Adrenal gland (tissue), 9 donors: ENCODE measurements at regions not wholly inside any gene's neighbourhood (a gene's known extent, or its start where the extent isn't known, plus 50 kb on each side); places are given as distances from the start of the nearest gene placed in this dataset.

Source experiments
- DNase-seq, 7 donors: peaks; one replicate each; pipeline ENCODE4 v3.0.0-alpha.2; 2019 to 2020
- H3K27ac ChIP-seq, 5 donors: fragments of 200-600 bp; sonication (generic) in 4 of 5; 1 replicate in 3 of 5; 2 replicates in 2 of 5; pipeline versions ENCODE4 v1.5.1 to v1.8.0; 2016 to 2020; ENCODE audit warnings: mild to moderate bottlenecking in 1 of 5
- H3K27me3 ChIP-seq: fragments of 200-600 bp; 2 replicates; pipeline ENCODE4 v1.8.0; 2021
- H3K36me3 ChIP-seq, 2 donors: fragments of 200-600 bp; replicated peaks in 1 of 2; 1 replicate in 1 of 2; 2 replicates in 1 of 2; pipeline versions ENCODE4 v1.5.1 to v1.8.0; 2018 to 2022
- H3K4me1 ChIP-seq, 2 donors: fragments of 200-600 bp; replicated peaks in 1 of 2; 1 replicate in 1 of 2; 2 replicates in 1 of 2; pipeline versions ENCODE4 v1.5.1 to v1.8.0; 2018 to 2021
- H3K4me3 ChIP-seq, 4 donors: fragments of 200-600 bp; sonication (generic) in 3 of 4; one replicate each; pipeline ENCODE4 v1.5.1; 2016 to 2018
- H3K9me3 ChIP-seq, 3 donors: fragments of 200-600 bp; sonication (generic) in 1 of 3; replicated peaks in 1 of 3; 1 replicate in 2 of 3; 2 replicates in 1 of 3; pipeline versions ENCODE4 v1.5.1 to v1.8.0; 2016 to 2021
- POLR2A ChIP-seq, 2 donors: fragments of 450-650 bp; IDR thresholded peaks; one replicate each; pipeline ENCODE4 v1.6.1; 2017; ENCODE audit warnings: antibody characterized with exemption in 2 of 2, mild to moderate bottlenecking in 2 of 2, moderate library complexity in 1 of 2
- WGBS, 4 donors: extraction: QIAGEN DNeasy Blood & Tissue Kit in 2 of 4; methylation state at CpG; one replicate each; pipeline versions ENCODE4 v1.1.5 to v1.1.7; 2013 to 2017; 5-methylcytosine and 5-hydroxymethylcytosine counted together
- intact Hi-C, 2 donors: fragments of 100-400 bp; cut with DNase I; formaldehyde crosslinking; loops; one replicate each; pipeline versions ENCODE4 v1.14.1 to v1.15.0; 2022 to 2023
- TF ChIP-seq, protein P1 (sequence below), 6 experiments: fragments of 450-650 bp in 4 of 6; fragments of 200-600 bp in 2 of 6; sonication (generic) in 1 of 6; IDR thresholded peaks; 1 replicate in 5 of 6; 2 replicates in 1 of 6; pipeline versions ENCODE4 v1.5.1 to v1.8.0; 2016 to 2021; ENCODE audit warnings: antibody characterized with exemption in 6 of 6, mild to moderate bottlenecking in 2 of 6, moderate library complexity in 1 of 6
- donor health status: healthy with polysubstance abuse.
- donor health status: Bipolar disorder and iron deficiency.
- donor health status: DM: yes; HTN: yes; CAD: no.
- donor health status: DM: no; HTN: no; CAD: no.
- donor health status: DM: no; HTN: no; CAD: no.

DNA sequence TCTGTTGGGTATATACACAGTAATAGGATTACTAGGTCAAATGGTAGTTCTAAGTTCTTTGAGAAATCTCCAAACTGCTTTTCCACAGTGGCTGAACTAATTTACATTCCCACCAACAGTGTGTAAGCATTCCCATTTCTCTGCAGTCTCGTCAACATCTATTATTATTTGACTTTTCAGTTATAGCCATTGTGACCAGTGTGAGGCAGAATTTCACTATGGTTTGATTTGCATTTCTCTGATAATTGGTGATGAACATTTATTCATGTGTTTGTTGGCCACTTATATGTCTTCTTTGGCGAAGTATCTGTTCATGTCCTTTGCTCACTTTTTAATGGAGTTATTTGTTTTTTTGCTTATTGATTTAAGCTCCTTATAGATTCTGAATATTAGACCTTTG is 596.2 kb upstream of the DAB2 start:
- H3K36me3 ChIP-seq: no peaks in the 10 kb centered on the region
- intact Hi-C loops: no loop called here
- no peak for DNase-seq
- WGBS, 4 donors: 56 to 70% (median 65%) methylated on average over 2 of the region's 2 CpGs
- H3K27ac ChIP-seq: no peak overlapping the region
- H3K4me1 ChIP-seq: no peaks in the 10 kb centered on the region
- no peaks in the 10 kb centered on the region for H3K9me3 ChIP-seq
- TF ChIP-seq POLR2A (IDR thresholded peaks at IDR 0.05): no peak
- TF ChIP-seq, protein P1, sequence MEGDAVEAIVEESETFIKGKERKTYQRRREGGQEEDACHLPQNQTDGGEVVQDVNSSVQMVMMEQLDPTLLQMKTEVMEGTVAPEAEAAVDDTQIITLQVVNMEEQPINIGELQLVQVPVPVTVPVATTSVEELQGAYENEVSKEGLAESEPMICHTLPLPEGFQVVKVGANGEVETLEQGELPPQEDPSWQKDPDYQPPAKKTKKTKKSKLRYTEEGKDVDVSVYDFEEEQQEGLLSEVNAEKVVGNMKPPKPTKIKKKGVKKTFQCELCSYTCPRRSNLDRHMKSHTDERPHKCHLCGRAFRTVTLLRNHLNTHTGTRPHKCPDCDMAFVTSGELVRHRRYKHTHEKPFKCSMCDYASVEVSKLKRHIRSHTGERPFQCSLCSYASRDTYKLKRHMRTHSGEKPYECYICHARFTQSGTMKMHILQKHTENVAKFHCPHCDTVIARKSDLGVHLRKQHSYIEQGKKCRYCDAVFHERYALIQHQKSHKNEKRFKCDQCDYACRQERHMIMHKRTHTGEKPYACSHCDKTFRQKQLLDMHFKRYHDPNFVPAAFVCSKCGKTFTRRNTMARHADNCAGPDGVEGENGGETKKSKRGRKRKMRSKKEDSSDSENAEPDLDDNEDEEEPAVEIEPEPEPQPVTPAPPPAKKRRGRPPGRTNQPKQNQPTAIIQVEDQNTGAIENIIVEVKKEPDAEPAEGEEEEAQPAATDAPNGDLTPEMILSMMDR (IDR thresholded peaks at IDR 0.05): no peak
- H3K27me3 ChIP-seq: no peaks in the 10 kb centered on the region
- no peak overlapping the region for H3K4me3 ChIP-seq

DNA sequence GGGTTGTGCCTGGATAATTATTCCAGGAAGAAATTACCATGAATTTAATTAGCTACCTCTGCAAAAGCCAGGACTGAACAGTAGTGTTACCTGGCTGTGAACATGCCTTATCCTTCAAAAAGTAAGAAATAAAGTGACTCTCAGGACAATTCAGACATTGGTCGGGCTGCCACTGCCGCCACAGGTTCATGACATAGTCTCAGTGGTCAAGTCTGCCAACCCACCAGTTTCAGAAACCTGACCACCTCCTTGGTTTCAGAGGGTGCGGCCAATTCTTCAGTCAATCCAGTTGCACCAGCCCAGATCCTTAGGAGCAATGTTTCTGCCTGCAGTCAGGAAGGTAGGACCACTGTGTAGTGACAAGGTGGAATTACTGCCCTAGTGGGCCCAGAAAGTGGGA is 593.1 kb upstream of the DAB2 start:
- DNase-seq: no peak
- WGBS, 4 donors: 69 to 92% (median 82%) methylated on average over 3 of the region's 3 CpGs
- intact Hi-C loops: no loop called here
- H3K4me1 ChIP-seq: no peaks in the 10 kb centered on the region
- H3K27ac ChIP-seq: no peak overlapping the region
- H3K9me3 ChIP-seq: no peaks in the 10 kb centered on the region
- H3K36me3 ChIP-seq: no peaks in the 10 kb centered on the region
- H3K4me3 ChIP-seq: no peak overlapping the region
- H3K27me3 ChIP-seq: no peaks in the 10 kb centered on the region
- no peak for TF ChIP-seq POLR2A (IDR thresholded peaks at IDR 0.05)
- TF ChIP-seq, protein P1 (IDR thresholded peaks at IDR 0.05): no peak

DNA sequence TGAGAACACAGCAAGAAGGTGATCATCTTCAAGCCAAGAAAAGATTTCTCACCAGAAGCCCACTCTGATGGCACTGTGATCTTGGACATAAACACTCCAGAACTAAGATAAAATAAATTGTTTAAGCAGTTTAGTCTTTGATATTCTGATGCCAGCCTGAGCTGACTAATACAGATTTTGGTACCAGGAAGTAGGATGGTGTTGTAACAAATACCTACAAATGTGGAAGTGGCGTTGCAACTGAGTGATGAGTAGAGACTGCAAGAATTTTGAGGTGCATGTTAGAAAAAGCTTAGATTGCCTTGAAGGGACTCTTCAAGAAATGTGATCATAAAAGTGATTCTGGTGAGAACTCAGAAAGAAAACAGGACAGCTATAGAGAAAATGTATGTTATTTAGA is 592.4 kb upstream of the DAB2 start:
- H3K9me3 ChIP-seq: no peaks in the 10 kb centered on the region
- 55 to 74% (median 66%) methylated on average over 1 of the region's 1 CpG for WGBS, 4 donors
- intact Hi-C loops: no loop called here
- no peaks in the 10 kb centered on the region for H3K36me3 ChIP-seq
- H3K27ac ChIP-seq: no peak overlapping the region
- DNase-seq: no peak
- TF ChIP-seq POLR2A (IDR thresholded peaks at IDR 0.05): no peak
- H3K27me3 ChIP-seq: no peaks in the 10 kb centered on the region
- no peak overlapping the region for H3K4me3 ChIP-seq
- no peaks in the 10 kb centered on the region for H3K4me1 ChIP-seq

DNA sequence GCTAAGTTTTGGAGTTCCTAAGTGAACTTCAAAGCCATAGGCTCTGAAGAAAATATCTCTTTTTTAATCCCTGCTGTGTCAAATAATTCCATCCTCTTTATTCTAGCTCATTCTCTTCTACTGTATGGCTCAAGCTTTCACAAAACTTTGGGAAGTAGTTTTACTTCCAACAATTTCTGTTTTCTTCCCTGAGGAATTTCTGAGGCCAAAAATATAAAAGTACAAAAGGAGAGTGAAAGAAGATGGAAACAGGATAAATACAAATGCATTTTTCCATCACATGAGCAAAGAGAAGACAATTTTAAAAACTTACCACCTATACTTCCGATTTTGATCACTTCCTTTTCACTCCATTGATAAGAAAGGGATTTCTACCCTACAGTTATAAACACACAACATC is 585.7 kb upstream of the DAB2 start:
- 0 to 52% (median 44%) methylated on average over 1 of the region's 1 CpG for WGBS, 4 donors
- intact Hi-C loops: no loop called here
- no peak for DNase-seq
- Histone ChIP-seq H3K36me3 (no peaks in the 10 kb centered on the region), H3K27me3 (no peaks in the 10 kb centered on the region), H3K9me3 (no peaks in the 10 kb centered on the region), H3K27ac (no peak overlapping the region), H3K4me1 (no peaks in the 10 kb centered on the region), H3K4me3 (no peak overlapping the region)
- TF ChIP-seq POLR2A (IDR thresholded peaks at IDR 0.05): no peak
- TF ChIP-seq, protein P1 (IDR thresholded peaks at IDR 0.05): no peak

DNA sequence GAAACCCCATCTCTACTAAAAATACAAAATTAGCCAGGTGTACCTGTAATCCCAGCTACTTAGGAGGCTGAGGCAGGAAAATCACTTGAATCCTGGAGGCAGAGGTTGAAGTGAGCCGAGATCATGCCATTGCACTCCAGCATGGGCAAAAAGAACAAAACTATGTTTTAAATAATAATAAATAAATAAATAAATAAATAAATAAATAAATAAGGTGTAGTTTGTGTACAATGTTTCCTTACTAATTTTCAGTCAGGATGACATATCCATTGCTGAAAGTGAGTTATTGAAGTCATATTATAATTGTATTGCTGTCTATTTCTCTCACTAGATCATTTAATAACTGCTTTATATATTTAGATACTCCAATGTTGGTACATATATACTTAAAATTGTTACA is 581.5 kb upstream of the DAB2 start:
- Histone ChIP-seq H3K36me3 (no peaks in the 10 kb centered on the region), H3K4me1 (no peaks in the 10 kb centered on the region), H3K27ac (no peak overlapping the region), H3K9me3 (no peaks in the 10 kb centered on the region), H3K4me3 (no peak overlapping the region), H3K27me3 (no peaks in the 10 kb centered on the region)
- no peak for DNase-seq
- TF ChIP-seq, protein P1 (IDR thresholded peaks at IDR 0.05): no peak
- TF ChIP-seq POLR2A (IDR thresholded peaks at IDR 0.05): no peak
- 58 to 88% (median 77%) methylated on average over 1 of the region's 1 CpG for WGBS, 4 donors
- intact Hi-C loops: no loop called here
